ENCODE measurements at regions not wholly inside any gene's neighbourhood (a gene's known extent, or its start where the extent isn't known, plus 50 kb on each side); places are given as distances from the start of the nearest gene placed in this dataset.

GRCh38 chr6:26249707-26249956 lies 115.4 kb upstream of the BTN3A2 start:
- Histone ChIP-seq H3K9me2 (replicated peaks; ENCODE audit: insufficient read depth, low read length) (no peaks in the 10 kb centered on the region), H3K36me3 (ENCODE audit: low read length) (peaks cover 5% of the 10 kb centered on the region; the same call in 1 of the 2 replicates), H3F3A (ENCODE audit: insufficient read depth) (no peaks in the 10 kb centered on the region; the same call in 1 of the 2 replicates), H3K27ac (ENCODE audit: low read depth, low read length) (peak overlapping the region; percentile 81), H3K4me2 (ENCODE audit: low read depth, low read length, poor library complexity, severe bottlenecking) (peak overlapping the region; percentile 50), H3K79me2 (ENCODE audit: insufficient read depth, low read length) (no peaks in the 10 kb centered on the region), H3K27me3 (ENCODE audit: low read length) (no peaks in the 10 kb centered on the region), H3K4me3 (ENCODE audit: insufficient read depth, low read length, poor library complexity, severe bottlenecking) (peak overlapping the region; percentile 33), H3K9me3 (ENCODE audit: insufficient read depth, low read length) (no peaks in the 10 kb centered on the region), H2AFZ (ENCODE audit: low read depth, low read length, severe bottlenecking) (peak overlapping the region; percentile 86), H3K9ac (ENCODE audit: low read length) (peak overlapping the region; percentile 27), H4K20me1 (ENCODE audit: low read depth, low read length) (no peaks in the 10 kb centered on the region)
- TF ChIP-seq CTCF (IDR thresholded peaks at IDR 0.05; ENCODE audit: insufficient read depth, low read length, poor library complexity, severe bottlenecking) (no peak), EZH2phosphoT487 (conservative IDR thresholded peaks at IDR 0.05; ENCODE audit: low read length) (no peak)

- Histone ChIP-seq H3F3A (ENCODE audit: insufficient read depth) (no peaks in the 10 kb centered on the region; the same call in 1 of the 2 replicates), H3K27me3 (ENCODE audit: low read length) (no peaks in the 10 kb centered on the region), H3K9me2 (replicated peaks; ENCODE audit: insufficient read depth, low read length) (no peaks in the 10 kb centered on the region), H3K27ac (ENCODE audit: low read depth, low read length) (peak overlapping the region; percentile 81), H3K36me3 (ENCODE audit: low read length) (peaks cover 5% of the 10 kb centered on the region; the same call in 1 of the 2 replicates), H2AFZ (ENCODE audit: low read depth, low read length, severe bottlenecking) (peak overlapping the region; percentile 86), H4K20me1 (ENCODE audit: low read depth, low read length) (no peaks in the 10 kb centered on the region), H3K79me2 (ENCODE audit: insufficient read depth, low read length) (no peaks in the 10 kb centered on the region), H3K9me3 (ENCODE audit: insufficient read depth, low read length) (no peaks in the 10 kb centered on the region), H3K9ac (ENCODE audit: low read length) (peak overlapping the region; percentile 27), H3K4me2 (ENCODE audit: low read depth, low read length, poor library complexity, severe bottlenecking) (peak overlapping the region; percentile 50), H3K4me3 (ENCODE audit: insufficient read depth, low read length, poor library complexity, severe bottlenecking) (peak overlapping the region; percentile 33)
- TF ChIP-seq EZH2phosphoT487 (conservative IDR thresholded peaks at IDR 0.05; ENCODE audit: low read length) (0 out of 2 replicates have a peak, but pooled peaks have one; percentile 71), CTCF (IDR thresholded peaks at IDR 0.05; ENCODE audit: insufficient read depth, low read length, poor library complexity, severe bottlenecking) (peak; percentile 21)
These were observed 114.9 kb upstream of the BTN3A2 start for GRCh38 chr6:26249957-26250697.

GRCh38 chr6:26250698-26251044 lies 114.3 kb upstream of the BTN3A2 start:
- Histone ChIP-seq H3K27me3 (ENCODE audit: low read length) (no peaks in the 10 kb centered on the region), H3K36me3 (ENCODE audit: low read length) (peaks cover 5% of the 10 kb centered on the region; the same call in 1 of the 2 replicates), H3K9ac (ENCODE audit: low read length) (peak overlapping the region; percentile 27), H2AFZ (ENCODE audit: low read depth, low read length, severe bottlenecking) (peak overlapping the region; percentile 86), H3K79me2 (ENCODE audit: insufficient read depth, low read length) (no peaks in the 10 kb centered on the region), H3K27ac (ENCODE audit: low read depth, low read length) (peak overlapping the region; percentile 81), H3K4me2 (ENCODE audit: low read depth, low read length, poor library complexity, severe bottlenecking) (peak overlapping the region; percentile 50), H3K4me3 (ENCODE audit: insufficient read depth, low read length, poor library complexity, severe bottlenecking) (peak overlapping the region; percentile 33), H3K9me3 (ENCODE audit: insufficient read depth, low read length) (no peaks in the 10 kb centered on the region), H3K9me2 (replicated peaks; ENCODE audit: insufficient read depth, low read length) (no peaks in the 10 kb centered on the region), H3F3A (ENCODE audit: insufficient read depth) (no peaks in the 10 kb centered on the region; the same call in 1 of the 2 replicates), H4K20me1 (ENCODE audit: low read depth, low read length) (no peaks in the 10 kb centered on the region)
- no peak for TF ChIP-seq EZH2phosphoT487 (conservative IDR thresholded peaks at IDR 0.05; ENCODE audit: low read length)
- no peak for TF ChIP-seq CTCF (IDR thresholded peaks at IDR 0.05; ENCODE audit: insufficient read depth, low read length, poor library complexity, severe bottlenecking)

Data from SU-DHL-6 (cell line).